IPS-NIHi11 (cell line): ENCODE measurements at regions not wholly inside any gene's neighbourhood (a gene's known extent, or its start where the extent isn't known, plus 50 kb on each side); places are given as distances from the start of the nearest gene placed in this dataset.
"Not testable (repeated sequence)": the region's sequence is repeated elsewhere in the genome, so short reads cannot be mapped to it uniquely, and the experiment has no call there.

Experiments used
- DNase-seq: peaks from one replicate; pipeline ENCODE4 v3.0.0; 2012; ENCODE audit warnings: mixed read lengths, low spot score

DNA sequence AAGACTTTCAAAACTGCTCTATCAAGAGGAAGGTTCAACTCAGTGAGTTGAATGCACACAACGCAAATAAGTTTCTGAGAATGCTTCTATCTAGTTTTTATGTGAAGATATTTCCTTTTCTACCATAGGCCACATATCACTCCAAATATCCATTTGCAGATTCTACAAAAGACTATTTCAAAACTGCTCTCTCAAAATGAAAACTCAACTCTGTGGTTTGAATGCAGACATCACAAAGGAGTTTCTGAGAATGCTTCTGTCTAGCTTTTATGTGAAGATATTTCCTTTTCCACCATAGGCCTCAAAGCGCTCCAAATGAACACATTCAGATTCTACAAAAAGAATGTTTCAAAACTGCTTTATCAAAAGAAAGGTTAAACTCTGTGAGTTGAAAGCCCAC lies 1093.1 kb upstream of the DEFB115 start:
- not testable (repeated sequence) for DNase-seq

- DNase-seq = no peak
Observed at GRCh38 chr20:30167540-30167939, 1089.9 kb upstream of the DEFB115 start.

DNA sequence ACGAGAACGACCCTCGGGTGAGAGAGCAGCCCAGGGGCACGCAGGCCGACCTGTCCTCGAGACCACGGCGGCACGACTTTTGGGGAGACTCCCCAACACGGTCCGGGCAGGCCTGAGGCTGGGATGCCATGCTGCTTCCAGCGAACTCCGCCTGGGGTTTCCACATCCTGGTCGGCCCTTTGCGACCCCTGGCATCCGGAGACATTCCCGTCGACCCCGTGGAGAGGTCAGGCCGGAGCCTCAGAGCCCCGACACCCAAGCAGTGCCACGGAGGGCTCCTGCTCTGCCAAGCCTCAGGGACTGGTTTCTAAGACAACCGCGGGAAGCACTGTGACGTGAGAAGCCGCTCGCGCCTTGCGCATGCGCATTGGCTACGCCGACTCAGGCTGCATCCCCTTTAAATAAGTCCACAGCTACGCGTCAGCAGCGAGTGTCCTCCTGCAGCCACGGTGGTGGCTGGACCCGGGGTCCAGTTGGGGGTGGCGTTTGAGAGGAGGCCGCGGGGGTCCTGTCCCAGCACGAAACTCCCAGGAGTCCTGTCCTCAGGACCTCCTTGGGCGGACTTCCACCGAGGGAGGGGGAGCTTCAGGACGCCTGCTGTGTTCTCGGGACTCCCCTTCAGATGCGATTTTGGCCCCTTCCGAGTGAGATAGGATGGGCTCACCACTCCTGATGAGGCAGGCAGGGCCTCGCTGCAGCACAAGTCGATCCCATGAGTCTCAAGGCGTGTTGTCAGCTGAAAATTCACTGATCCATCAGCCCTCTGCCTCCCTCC lies 1089.3 kb upstream of the DEFB115 start:
- peak; percentile 1 for DNase-seq

GRCh38 chr20:30168800-30169138 lies 1088.7 kb upstream of the DEFB115 start:
- no peak for DNase-seq

DNA sequence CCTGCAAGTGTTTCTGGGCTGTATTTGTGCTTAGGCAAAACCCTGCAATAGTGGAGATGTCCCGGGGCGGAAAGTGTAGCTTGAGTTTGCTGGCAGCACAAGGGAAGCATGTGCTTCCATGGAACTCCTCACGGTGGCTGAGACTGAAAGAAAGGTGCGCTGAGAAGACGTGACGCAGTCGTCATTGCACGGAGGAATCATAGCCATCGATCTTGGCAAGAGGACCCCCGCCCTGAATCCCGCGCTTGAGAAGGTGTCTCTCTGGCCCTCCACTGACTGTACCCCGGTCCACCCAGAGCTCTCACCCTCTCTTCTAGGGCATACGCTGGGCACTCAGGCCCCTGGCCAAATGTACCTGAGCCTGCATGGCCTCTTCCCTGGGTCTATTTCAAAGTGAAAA lies 1081.8 kb upstream of the DEFB115 start:
- DNase-seq = no peak

DNA sequence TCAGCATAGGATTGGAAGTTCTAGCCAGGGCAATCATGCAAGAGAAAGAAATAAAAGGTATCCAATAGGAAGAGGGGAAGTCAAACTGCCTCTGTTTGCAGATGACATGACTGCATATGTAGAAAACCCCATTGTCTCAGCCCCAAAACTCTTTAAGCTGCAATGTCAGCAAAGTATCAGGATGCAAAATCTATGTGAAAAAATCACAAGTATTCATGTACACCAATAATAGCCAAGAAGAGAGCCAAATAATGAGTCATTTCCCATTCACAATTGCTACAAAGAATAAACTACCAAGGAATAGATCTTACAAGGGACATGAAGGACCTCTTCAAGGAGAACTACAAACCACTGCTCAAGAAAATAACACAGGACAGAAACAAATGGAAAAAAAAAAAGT lies 1074.3 kb upstream of the DEFB115 start:
- DNase-seq = not testable (repeated sequence)

DNA sequence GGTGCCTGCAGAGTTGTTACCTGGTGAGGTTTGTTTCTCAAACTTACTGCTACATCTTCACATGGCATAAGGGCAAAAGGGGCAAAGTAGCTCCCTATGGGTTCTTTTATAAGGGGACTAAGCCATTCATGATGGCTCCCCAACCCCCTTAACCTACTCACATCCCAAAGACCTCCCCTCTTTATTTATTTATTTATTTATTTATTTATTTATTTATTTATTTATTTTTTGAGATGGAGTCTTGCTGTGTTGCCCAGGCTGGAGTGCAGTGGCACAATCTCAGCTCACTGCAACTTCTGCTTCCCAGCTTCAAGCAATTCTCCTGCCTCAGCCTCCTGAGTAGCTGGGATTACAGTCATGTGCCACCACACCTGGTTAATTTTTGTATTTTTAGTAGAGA lies 1065.7 kb upstream of the DEFB115 start:
- DNase-seq = not testable (repeated sequence)

DNA sequence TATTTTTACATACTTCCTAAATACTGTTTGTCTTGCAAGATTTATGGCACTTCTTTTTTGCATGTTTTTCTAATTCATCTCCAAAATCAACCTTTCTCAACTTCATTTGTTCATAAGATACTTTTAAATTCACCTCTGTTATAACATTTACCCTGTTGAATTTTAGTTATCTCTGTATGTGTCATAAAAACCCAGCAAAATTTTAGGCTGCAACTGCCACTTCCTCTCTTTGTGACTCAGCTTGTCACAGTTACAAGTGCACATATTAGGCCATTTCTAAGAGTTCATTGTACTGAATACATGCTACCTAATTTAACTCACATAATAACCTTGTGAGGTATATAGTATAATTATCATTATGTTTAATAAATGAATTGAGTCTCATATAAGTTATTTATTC lies 1023.0 kb upstream of the DEFB115 start:
- DNase-seq = not testable (repeated sequence)

- DNase-seq = not testable (repeated sequence)
Observed at GRCh38 chr20:30275073-30275472, 982.4 kb upstream of the DEFB115 start.

- DNase-seq = no peak
Observed at GRCh38 chr20:30281584-30282197, 975.8 kb upstream of the DEFB115 start.

- peak; percentile 10 for DNase-seq
Observed at GRCh38 chr20:30283476-30284280, 973.8 kb upstream of the DEFB115 start.

GRCh38 chr20:30284281-30284905 lies 973.1 kb upstream of the DEFB115 start:
- DNase-seq = no peak

DNA sequence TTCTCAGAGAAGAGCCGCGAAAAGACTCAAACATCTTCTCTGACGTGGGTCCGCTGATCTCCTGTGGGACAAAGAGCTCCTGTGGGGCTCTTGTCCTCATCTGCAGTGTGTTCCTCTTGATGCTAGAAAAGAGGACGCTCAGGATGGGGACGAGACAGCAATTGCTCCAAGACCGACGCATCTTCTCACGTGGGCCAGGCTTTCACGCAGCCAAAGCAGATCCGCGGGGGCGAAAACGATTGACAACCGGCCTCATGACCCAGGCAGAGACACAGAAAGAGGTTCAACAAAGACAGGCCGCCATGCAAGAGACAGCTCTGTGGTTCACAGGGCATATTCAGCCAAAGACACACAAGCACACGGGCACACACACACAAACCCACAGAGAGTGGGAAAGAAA lies 971.8 kb upstream of the DEFB115 start:
- no peak for DNase-seq

GRCh38 chr20:30286157-30286556 lies 971.3 kb upstream of the DEFB115 start:
- no peak for DNase-seq

DNA sequence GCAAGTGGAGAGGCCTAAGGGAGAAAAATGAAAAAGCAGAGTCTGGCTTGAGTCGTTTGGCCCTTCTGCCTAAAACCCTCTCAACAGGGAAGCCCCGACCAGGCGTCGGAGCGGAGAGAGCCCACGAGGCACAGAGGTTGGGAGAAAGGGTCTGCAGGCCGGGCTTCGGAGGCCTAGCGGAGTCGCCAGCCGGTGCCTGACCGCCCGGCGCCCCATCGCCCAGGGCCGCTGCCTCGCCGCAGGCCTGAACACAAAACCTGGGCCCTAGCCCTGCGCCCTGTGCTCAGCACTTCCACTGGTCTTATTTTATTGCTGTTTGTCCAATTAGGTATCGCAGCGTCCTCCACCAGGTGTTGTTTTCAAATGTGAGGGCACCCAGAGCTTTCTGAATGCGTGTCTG lies 970.0 kb upstream of the DEFB115 start:
- DNase-seq = not testable (repeated sequence)

DNA sequence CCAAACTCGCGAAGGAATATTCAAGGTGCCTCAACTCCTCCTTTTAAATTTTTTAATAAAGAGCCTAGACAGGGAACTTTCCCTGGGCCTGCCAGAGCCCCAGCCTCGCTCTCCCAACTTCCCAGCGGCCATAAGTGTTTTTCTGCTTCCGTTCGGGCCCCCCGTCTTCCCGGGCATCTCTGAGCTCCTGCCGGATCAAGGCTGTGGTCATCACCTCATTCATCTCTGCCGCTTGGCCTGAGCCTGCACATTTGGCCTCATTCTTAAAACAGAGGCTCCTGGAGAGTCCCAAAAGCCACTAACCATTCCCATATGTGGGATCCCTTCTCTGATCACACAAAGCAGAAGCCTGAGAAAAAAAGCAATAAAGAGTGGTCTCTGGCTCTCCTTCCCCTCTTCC lies 969.1 kb upstream of the DEFB115 start:
- DNase-seq = no peak

GRCh38 chr20:30289049-30289448 lies 968.4 kb upstream of the DEFB115 start:
- not testable (repeated sequence) for DNase-seq

DNA sequence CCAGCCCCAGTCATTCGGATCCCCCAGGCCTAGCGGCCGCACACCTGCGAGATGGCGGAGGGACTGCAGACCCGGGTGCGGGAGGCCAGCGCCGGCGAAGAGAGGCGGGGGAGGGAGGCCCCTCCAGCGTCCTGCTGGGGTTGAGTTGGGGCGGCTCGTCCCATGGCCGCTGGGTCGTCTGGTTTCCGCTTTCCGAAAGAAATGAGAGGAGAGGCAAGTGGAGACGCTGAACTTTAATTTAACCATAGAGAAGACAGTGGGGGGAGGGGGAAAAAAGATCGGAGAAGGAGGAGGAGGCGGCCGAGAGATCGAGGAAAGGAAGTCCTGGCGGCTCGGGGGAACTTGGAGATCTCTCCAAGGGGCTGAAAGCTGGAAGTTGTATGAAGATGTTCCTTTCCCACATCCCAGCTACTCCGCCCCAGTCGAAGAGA lies 967.7 kb upstream of the DEFB115 start:
- DNase-seq = not testable (repeated sequence)

DNA sequence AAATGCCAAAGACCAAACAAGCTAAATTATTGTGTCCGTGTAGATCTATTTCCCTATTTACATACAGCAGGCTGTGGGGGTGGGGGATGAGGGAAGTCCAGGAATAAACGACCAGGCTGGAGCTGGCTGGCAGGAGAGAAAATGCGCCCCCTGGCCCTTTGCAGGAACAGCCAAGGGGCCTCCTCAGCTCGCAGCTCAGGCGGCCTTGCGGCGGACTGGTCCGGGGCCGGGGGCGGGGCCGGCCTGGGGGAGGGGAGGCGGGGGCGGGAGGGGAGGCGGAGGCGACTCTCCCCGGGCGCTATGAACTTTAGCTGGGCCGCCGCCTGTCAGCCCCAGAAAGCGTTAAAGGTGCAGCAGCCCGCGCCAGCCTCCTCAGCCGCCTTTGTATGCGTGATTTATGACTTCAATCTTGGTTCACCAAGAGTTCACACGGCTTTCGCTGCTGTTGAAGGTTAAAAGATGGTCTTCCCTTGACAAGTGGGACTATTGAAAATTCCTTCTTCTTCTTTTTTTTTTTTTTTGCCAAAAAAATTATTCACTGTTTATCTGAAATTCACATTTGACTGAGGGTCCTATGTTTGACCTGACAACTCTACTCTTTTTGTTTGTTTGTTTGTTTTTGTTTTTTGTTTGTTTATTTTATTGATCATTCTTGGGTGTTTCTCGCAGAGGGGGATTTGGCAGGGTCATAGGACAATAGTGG lies 967.0 kb upstream of the DEFB115 start:
- peak; percentile 71 for DNase-seq

DNA sequence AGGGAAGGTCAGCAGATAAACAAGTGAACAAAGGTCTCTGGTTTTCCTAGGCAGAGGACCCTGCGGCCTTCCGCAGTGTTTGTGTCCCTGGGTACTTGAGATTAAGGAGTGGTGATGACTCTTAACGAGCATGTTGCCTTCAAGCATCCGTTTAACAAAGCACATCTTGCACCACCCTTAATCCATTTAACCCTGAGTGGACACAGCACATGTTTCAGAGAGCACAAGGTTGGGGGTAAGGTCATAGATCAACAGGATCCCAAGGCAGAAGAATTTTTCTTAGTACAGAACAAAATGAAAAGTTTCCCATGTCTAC lies 966.4 kb upstream of the DEFB115 start:
- not testable (repeated sequence) for DNase-seq

DNA sequence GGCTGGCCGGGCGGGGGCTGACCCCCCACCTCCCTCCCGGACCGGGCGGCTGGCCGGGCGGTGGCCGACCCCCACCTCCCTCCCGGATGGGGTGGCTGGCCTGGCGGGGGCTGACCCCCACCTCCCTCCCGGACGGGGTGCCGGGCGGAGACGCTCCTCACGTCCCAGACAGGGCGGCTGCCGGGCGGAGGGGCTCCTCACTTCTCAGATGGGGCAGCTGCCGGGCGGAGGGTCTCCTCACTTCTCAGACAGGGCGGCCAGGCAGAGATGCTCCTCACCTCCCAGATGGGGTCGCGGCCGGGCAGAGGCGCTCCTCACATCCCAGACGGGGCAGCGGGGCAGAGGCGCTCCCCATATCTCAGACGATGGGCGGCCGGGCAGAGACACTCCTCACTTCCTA lies 965.8 kb upstream of the DEFB115 start:
- DNase-seq = not testable (repeated sequence)

- not testable (repeated sequence) for DNase-seq
Observed at GRCh38 chr20:30295396-30295795, 962.1 kb upstream of the DEFB115 start.
